Myocyte (in vitro differentiated cells): ENCODE measurements at regions not wholly inside any gene's neighbourhood (a gene's known extent, or its start where the extent isn't known, plus 50 kb on each side); places are given as distances from the start of the nearest gene placed in this dataset.

Experiments
- DNase-seq: peaks from one replicate; pipeline ENCODE4 v3.0.0-alpha.2; 2012; ENCODE audit warnings: low read depth

- no peak for DNase-seq
Measured at GRCh38 chr3:152957491-152957890, 122.6 kb downstream of the P2RY1 start.

- no peak for DNase-seq
Measured at GRCh38 chr3:152959307-152959706, 124.4 kb downstream of the P2RY1 start.

- DNase-seq, result no peak
Measured at GRCh38 chr3:152960684-152961083, 125.8 kb downstream of the P2RY1 start.

DNA sequence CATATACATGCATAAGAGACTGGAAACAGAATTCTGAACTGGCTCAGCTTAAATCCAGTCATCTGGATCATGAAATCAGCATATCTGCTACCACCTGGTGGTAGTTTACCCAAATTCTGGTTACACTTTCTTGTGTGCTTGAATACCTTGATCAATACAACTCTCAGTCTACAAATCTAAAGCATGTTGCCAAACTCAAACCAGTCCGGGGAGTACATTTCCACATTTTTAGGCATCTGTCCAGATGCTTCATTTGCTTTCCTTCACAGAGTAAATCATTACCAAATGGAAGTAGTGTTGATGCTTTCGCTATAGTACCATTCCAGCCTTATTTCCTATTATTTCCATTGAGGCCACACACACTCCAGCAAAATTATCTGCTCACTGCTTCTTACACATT lies 126.4 kb downstream of the P2RY1 start:
- DNase-seq, result peak; percentile 11

DNA sequence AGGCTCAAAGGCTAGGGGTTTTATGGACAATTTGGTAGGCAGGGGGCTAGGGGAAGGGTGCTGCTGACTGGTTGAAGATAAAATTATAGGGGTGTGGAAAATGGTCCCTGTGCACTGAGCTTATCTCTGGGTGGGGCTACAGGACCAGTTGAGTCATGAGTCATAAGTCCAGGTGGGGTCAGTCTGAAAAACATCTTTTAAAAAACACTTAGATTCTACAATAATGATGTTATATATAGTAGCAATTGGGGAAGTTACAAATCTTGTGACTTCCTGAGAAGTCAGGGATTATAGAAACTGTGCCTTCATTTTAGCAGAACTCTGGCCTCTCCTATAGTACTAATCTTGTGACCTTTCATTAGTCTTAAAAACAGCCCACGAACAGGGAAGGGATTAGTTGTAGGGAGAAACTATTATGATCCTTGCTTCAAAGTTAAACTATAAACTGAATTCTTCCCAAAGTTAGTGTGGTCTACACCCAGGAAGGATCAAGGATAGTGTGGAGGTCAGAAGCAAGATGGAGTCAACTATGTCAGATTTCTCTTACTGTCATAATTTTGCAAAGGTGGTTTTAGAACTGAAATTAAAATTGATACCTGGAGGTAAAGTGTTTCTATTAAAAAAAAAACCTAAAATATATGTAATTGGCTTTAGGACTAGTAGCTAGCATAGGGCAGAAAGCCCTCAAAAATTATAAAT lies 130.1 kb downstream of the P2RY1 start:
- no peak for DNase-seq

DNA sequence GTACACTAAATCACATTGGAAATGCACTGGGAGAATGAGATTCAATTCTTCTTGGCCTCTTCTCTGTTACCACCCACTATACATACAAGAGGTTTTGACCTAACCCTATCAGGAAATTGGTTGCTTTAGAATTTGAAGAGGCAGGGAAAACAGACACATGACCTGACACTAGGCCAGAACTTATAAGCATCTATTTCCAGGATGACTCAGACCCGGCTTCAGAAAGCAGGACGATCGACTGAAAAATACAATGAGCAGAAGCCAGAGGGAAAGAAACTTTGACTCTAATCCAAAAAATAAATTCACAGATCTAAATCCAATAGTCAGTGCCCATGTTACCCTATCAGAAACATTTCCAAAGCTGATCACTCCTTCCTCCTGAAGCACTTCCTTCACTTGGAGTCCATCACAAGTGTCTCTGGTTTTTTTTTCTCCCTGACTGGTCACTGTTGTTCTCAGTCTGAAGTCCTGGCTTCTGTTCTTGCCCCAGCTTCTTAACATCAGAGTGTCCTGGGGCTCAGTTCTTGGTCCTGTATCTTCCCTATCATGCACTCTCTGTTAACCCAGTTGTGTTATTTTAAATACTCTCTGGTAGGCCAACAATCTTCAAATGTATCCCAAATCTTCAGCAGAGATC lies 133.6 kb downstream of the P2RY1 start:
- peak; percentile 30 for DNase-seq

DNA sequence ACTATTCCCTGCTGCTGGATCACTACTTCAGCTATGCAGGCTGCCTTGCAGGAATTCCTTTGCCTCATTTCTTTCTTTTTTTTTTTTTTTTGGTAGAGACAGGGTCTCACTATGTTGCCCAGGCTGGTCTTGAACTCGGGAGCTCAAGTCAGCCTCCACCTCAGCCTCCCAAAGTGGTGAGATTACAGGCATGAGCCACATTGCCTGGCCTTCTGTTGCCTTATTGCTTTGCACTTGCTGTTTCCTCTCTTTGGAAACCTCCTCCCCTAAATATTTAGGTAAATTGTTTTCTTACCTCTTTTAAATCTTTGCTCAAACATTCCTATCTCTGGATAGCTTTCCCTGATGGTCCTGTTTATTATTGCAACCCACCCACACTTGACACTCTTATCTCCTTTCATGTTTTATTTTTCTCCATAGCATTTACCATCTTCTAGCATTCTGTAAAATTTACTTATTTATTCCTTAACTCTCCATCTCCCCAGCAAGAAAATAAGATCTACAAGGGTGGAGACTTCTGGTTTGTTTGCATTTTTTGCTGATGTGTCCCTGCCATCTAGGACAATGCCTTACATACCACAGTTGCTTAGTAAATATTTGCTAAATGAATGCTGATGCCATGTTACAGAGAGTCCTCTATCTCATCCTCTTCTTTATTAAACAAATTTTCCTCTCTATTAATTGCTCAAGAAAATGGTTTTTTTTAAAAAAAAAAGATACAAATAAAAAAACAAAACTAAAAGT lies 134.8 kb downstream of the P2RY1 start:
- peak; percentile 21 for DNase-seq

- no peak for DNase-seq
Measured at GRCh38 chr3:152970851-152971250, 135.9 kb downstream of the P2RY1 start.

DNA sequence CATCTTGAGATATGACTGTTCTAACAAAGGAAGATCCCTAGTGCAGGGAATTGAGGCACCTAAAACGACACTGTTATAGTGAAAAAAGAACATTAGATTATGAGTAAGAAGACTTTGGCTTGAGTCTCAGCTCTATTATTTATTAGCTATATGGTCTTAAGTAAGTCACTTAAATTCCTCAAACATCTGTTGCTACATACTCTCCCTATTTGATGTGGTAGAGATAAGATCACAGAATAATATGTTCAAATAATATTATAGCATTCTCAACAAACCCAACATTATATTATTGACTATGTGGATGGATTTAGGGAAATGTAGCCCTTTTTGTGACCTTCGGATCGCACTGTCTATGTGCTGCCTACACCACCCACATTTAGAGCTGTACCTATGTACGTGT lies 136.9 kb downstream of the P2RY1 start:
- DNase-seq, result no peak

DNA sequence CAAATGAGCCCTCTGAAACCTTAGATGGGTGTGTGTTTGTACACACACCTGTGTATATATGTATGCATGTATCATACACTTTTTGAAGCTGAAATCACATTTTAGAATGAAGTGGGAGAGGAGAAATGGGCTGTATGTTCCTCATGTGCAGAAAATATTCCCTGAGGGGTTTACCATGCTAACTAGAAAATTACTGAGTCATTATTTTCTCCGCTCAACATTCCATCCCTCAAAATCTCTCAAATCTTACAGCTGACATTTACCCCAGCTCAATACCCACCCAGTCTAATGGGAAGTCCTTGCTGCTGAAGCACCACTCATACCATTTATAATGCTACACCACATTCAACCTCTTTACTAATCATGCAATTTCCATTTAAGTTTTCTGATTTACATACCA lies 138.6 kb downstream of the P2RY1 start:
- no peak for DNase-seq

- no peak for DNase-seq
Measured at GRCh38 chr3:152976239-152976638, 141.3 kb downstream of the P2RY1 start.

DNA sequence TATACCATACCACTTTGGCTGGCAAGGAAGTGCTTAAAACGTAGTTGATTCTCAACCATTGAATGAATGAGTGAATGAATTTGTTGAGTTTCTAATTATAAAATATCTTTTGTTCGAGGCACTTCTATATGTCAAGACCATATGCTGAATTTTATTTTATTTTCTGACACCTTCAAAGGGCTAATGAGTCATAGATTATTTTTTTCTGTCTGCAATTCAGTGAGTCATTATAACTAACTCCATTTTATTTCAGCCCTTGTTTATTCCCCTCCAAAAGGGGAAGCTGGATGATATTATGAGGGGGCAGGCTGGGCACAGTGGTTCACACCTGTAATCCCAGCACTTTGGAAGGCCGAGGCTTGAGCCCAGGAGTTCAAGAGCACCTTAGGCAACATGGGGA lies 142.4 kb downstream of the P2RY1 start:
- DNase-seq, result no peak

GRCh38 chr3:152978152-152978551 lies 143.2 kb downstream of the P2RY1 start:
- DNase-seq, result no peak

GRCh38 chr3:152997526-152997925 lies 162.6 kb downstream of the P2RY1 start:
- no peak for DNase-seq

- DNase-seq, result no peak
Measured at GRCh38 chr3:152998591-152998990, 163.4 kb upstream of the RAP2B start.

- DNase-seq, result no peak
Measured at GRCh38 chr3:153000325-153000724, 161.7 kb upstream of the RAP2B start.

- DNase-seq, result no peak
Measured at GRCh38 chr3:153001210-153002078, 160.6 kb upstream of the RAP2B start.

DNA sequence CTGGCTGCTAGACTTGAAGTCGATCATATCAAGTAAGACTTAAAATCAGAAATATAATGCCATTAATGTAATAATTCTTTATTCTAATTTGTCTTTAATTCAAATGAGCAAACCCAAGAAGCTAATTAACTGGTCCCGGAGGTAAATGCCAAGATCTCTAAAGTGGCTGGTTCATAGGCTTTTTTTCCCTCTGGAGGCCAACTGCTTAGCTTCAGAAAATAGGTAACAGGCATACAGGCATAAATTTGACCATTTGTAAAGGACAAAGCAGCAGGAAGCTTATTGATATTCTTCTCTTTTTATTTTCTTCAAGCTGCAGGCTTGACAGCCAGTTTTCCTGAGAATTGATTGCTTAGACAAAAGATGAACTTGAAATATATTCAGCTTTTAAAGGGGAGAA lies 158.6 kb upstream of the RAP2B start:
- no peak for DNase-seq

GRCh38 chr3:153003862-153004261 lies 158.2 kb upstream of the RAP2B start:
- DNase-seq, result no peak

DNA sequence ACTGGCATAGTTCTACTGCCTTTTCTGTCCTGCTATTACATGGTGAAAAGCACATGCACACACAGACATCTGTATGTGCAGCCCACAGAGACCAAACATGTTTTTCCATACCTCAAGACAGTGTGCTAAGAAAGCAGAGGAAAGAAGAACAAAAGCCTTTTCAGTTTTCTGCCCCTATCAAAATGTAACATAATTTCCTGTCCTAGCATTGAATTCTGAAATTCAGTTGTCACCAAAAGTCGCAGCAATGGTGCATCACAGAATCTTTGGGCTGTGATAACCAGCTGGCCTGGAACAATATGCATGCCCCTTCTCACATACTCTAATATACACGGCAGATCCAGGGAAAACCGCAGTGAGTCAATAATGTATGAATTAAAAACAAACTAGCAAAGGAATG lies 153.8 kb upstream of the RAP2B start:
- no peak for DNase-seq

- DNase-seq, result no peak
Measured at GRCh38 chr3:153023896-153024295, 138.1 kb upstream of the RAP2B start.

GRCh38 chr3:153026026-153026425 lies 136.0 kb upstream of the RAP2B start:
- DNase-seq, result peak; percentile 58
